HCT116 (cell line): ENCODE measurements at regions not wholly inside any gene's neighbourhood (a gene's known extent, or its start where the extent isn't known, plus 50 kb on each side); places are given as distances from the start of the nearest gene placed in this dataset.

ENCODE experiments used
- ATAC-seq: fragments of 200-7000 bp; cut with Tn5 transposase; 2 replicates; pipeline ENCODE4 v1.9.1; 2020; ENCODE audit warnings: mild to moderate bottlenecking, moderate library complexity
- BruUV-seq: library from RNA; stranded (reverse); fragments of 400-500 nt; replicated peaks from 2 replicates; lab custom pipeline; 2021; lab: Mats Ljungman, UMichigan
- CTCF ChIA-PET: fragments of 300-600 bp; sonication (Branson Sonifier 250); formaldehyde crosslinking; loops from one replicate; lab custom pipeline; 2021; ENCODE audit warnings: antibody characterized with exemption; lab: Charles Lee
- POLR2A ChIA-PET: fragments of 300-600, 350-600 bp; sonication (Branson Sonifier 250); formaldehyde crosslinking; loops from one replicate; lab custom pipeline; 2021; ENCODE audit warnings: antibody characterized with exemption; lab: Charles Lee
- RAD21 ChIA-PET, 2 experiments: fragments of 300-600 bp; sonication (Branson Sonifier 250); formaldehyde crosslinking; loops; one replicate each; lab custom pipeline; 2023; ENCODE audit warnings: low total read pairs in 2 of 2; ENCODE audit not compliant: uncharacterized antibody in 2 of 2, unreplicated experiment in 2 of 2, low non-redundant PET in 1 of 2; lab: Charles Lee
- DNase-seq: peaks from one replicate; pipeline ENCODE4 v3.0.0-alpha.2; 2010; ENCODE audit warnings: low read depth, low spot score
- H2AFZ ChIP-seq: fragments of 200-600 bp; shearing (Covaris generic), sonication (generic); 2 replicates; pipeline ENCODE4 v1.6.1; 2017; ENCODE audit warnings: low read depth, mixed run types, mixed read lengths, antibody characterized with exemption, low read length; ENCODE audit not compliant: poor library complexity, severe bottlenecking
- H3K27ac ChIP-seq: 2 replicates; pipeline ENCODE4 v1.5.1; 2012; ENCODE audit warnings: low read depth, low read length
- H3K27me3 ChIP-seq: fragments of 200-600 bp; sonication (generic); 2 replicates; pipeline ENCODE4 v1.6.1; 2016; ENCODE audit warnings: mixed run types, low read length, mixed read lengths; ENCODE audit not compliant: insufficient read depth
- H3K36me3 ChIP-seq, 2 experiments: fragments of 200-500 bp in 1 of 2; fragments of 200-600 bp in 1 of 2; sonication (Bioruptor generic) in 1 of 2; sonication (generic) in 1 of 2; 2 replicates each; pipeline versions ENCODE4 v1.5.1 to v1.6.1; 2014 to 2016; ENCODE audit warnings: low read length in 2 of 2, inconsistent platforms in 1 of 2, mixed read lengths in 1 of 2, mixed run types in 1 of 2; ENCODE audit not compliant: insufficient read depth in 2 of 2, control insufficient read depth in 1 of 2
- H3K4me1 ChIP-seq, 2 experiments: fragments of 200-600 bp in 1 of 2; sonication (generic) in 1 of 2; 2 replicates each; pipeline versions ENCODE4 v1.5.1 to v1.6.1; 2012 to 2017; ENCODE audit warnings: low read length in 2 of 2, inconsistent platforms in 1 of 2, mild to moderate bottlenecking in 1 of 2, mixed read lengths in 1 of 2, mixed run types in 1 of 2, moderate library complexity in 1 of 2; ENCODE audit not compliant: insufficient read depth in 2 of 2, control insufficient read depth in 1 of 2
- H3K4me2 ChIP-seq: fragments of 200-600 bp; sonication (generic); 2 replicates; pipeline ENCODE4 v1.6.1; 2017; ENCODE audit warnings: mixed run types, low read length, mixed read lengths
- H3K4me3 ChIP-seq, 2 experiments: fragments of 200-600 bp in 1 of 2; sonication (generic) in 1 of 2; replicated peaks in 1 of 2; 2 replicates each; pipeline ENCODE4 v1.5.1; 2011 to 2016; ENCODE audit warnings: low read length in 2 of 2, control low read depth in 1 of 2, low read depth in 1 of 2, mild to moderate bottlenecking in 1 of 2, mixed read lengths in 1 of 2, mixed run types in 1 of 2
- H3K79me2 ChIP-seq: fragments of 200-600 bp; sonication (generic); 2 replicates; pipeline ENCODE4 v1.6.1; 2017; ENCODE audit warnings: mild to moderate bottlenecking, mixed run types, low read length, moderate library complexity, mixed read lengths; ENCODE audit not compliant: insufficient read depth
- H3K9ac ChIP-seq: fragments of 200-600 bp; sonication (generic); 2 replicates; pipeline ENCODE4 v1.6.1; 2016; ENCODE audit warnings: low read length, mixed read lengths
- H3K9me2 ChIP-seq: fragments of 200-600 bp; sonication (generic), shearing (Covaris generic); 2 replicates; pipeline ENCODE4 v1.6.1; 2017; ENCODE audit warnings: mixed run types, mild to moderate bottlenecking, moderate library complexity; ENCODE audit not compliant: insufficient read depth
- H3K9me3 ChIP-seq, 2 experiments: fragments of 200-500 bp in 1 of 2; fragments of 200-600 bp in 1 of 2; sonication (Bioruptor generic) in 1 of 2; sonication (generic) in 1 of 2; 2 replicates each; pipeline ENCODE4 v1.6.1; 2014 to 2017; ENCODE audit warnings: low read length in 2 of 2, mixed read lengths in 2 of 2, inconsistent platforms in 1 of 2, low read depth in 1 of 2, mild to moderate bottlenecking in 1 of 2, mixed run types in 1 of 2, moderate library complexity in 1 of 2; ENCODE audit not compliant: control insufficient read depth in 1 of 2, insufficient read depth in 1 of 2
- H4K20me1 ChIP-seq: fragments of 200-600 bp; sonication (generic), shearing (Covaris generic); 2 replicates; pipeline ENCODE4 v1.6.1; 2017; ENCODE audit warnings: mixed run types, mild to moderate bottlenecking, moderate library complexity; ENCODE audit not compliant: insufficient read depth
- ATF3 ChIP-seq: IDR thresholded peaks from 2 replicates; pipeline ENCODE4 v1.6.1; 2012
- CBX3 ChIP-seq: IDR thresholded peaks from 2 replicates; pipeline ENCODE4 v1.6.1; 2012; ENCODE audit warnings: low read depth
- CEBPB ChIP-seq: IDR thresholded peaks from 2 replicates; pipeline ENCODE4 v1.6.1; 2012; ENCODE audit warnings: low read depth
- ELF1 ChIP-seq: IDR thresholded peaks from 2 replicates; pipeline ENCODE4 v1.6.1; 2012; ENCODE audit warnings: low read depth, borderline replicate concordance
- EZH2 ChIP-seq: fragments of 200-600 bp; sonication (generic); IDR thresholded peaks from 2 replicates; pipeline ENCODE4 v1.6.1; 2017; ENCODE audit warnings: antibody characterized with exemption, mixed run types
- EZH2phosphoT487 ChIP-seq: fragments of 200-600 bp; IDR thresholded peaks from 2 replicates; pipeline ENCODE4 v1.6.1; 2018; ENCODE audit warnings: antibody characterized with exemption, borderline replicate concordance
- FOSL1 ChIP-seq: IDR thresholded peaks from 2 replicates; pipeline ENCODE4 v1.6.1; 2012; ENCODE audit warnings: low read depth
- POLR2AphosphoS5 ChIP-seq: IDR thresholded peaks from 2 replicates; pipeline ENCODE4 v1.6.1; 2011; ENCODE audit warnings: mild to moderate bottlenecking, low read depth, low read length, moderate library complexity
- RAD21 ChIP-seq: IDR thresholded peaks from 2 replicates; pipeline ENCODE4 v1.6.1; 2012; ENCODE audit warnings: low read depth, mild to moderate bottlenecking
- SP1 ChIP-seq: IDR thresholded peaks from 2 replicates; pipeline ENCODE4 v1.6.1; 2012; ENCODE audit warnings: low read depth
- SRF ChIP-seq: IDR thresholded peaks from 2 replicates; pipeline ENCODE4 v1.6.1; 2012; ENCODE audit warnings: low read depth
- ZFX ChIP-seq: fragments of 450-650 bp; IDR thresholded peaks from 2 replicates; pipeline ENCODE4 v1.6.1; 2017
- ZNF274 ChIP-seq: fragments of 200-500 bp; sonication (Bioruptor generic); IDR thresholded peaks from 2 replicates; pipeline ENCODE4 v1.6.1; 2014; ENCODE audit warnings: mild to moderate bottlenecking, low read depth, low read length, inconsistent platforms
- intact Hi-C: fragments of 100-400 bp; cut with micrococcal nuclease; formaldehyde crosslinking; loops from 2 replicates; pipeline ENCODE4 v1.10.0; 2022
- TF ChIP-seq, protein P1 (sequence below): IDR thresholded peaks from 2 replicates; pipeline ENCODE4 v1.6.1; 2012; ENCODE audit warnings: low read depth

- TF ChIP-seq, protein P1, sequence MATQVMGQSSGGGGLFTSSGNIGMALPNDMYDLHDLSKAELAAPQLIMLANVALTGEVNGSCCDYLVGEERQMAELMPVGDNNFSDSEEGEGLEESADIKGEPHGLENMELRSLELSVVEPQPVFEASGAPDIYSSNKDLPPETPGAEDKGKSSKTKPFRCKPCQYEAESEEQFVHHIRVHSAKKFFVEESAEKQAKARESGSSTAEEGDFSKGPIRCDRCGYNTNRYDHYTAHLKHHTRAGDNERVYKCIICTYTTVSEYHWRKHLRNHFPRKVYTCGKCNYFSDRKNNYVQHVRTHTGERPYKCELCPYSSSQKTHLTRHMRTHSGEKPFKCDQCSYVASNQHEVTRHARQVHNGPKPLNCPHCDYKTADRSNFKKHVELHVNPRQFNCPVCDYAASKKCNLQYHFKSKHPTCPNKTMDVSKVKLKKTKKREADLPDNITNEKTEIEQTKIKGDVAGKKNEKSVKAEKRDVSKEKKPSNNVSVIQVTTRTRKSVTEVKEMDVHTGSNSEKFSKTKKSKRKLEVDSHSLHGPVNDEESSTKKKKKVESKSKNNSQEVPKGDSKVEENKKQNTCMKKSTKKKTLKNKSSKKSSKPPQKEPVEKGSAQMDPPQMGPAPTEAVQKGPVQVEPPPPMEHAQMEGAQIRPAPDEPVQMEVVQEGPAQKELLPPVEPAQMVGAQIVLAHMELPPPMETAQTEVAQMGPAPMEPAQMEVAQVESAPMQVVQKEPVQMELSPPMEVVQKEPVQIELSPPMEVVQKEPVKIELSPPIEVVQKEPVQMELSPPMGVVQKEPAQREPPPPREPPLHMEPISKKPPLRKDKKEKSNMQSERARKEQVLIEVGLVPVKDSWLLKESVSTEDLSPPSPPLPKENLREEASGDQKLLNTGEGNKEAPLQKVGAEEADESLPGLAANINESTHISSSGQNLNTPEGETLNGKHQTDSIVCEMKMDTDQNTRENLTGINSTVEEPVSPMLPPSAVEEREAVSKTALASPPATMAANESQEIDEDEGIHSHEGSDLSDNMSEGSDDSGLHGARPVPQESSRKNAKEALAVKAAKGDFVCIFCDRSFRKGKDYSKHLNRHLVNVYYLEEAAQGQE = no peak
- TF ChIP-seq ZFX (no peak), EZH2 (no peak)
Measured at GRCh38 chr6:26175428-26176181, 88.4 kb downstream of the HFE start (continued).

- no peaks in the 10 kb centered on the region for H3K9me2 ChIP-seq
- POLR2A ChIA-PET = interaction anchor here (1.2 to 2.9 kb wide), 2 partner anchors 9 to 14 kb away, joined by 3 to 15 read pairs; a partner anchor contains a TSS
- no peak for ATAC-seq
- no peaks in the 10 kb centered on the region for H3K9me3 ChIP-seq
- H3K4me3 ChIP-seq = no peak overlapping the region
- H3K4me1 ChIP-seq = 0 out of 4 replicates have a peak, but pooled peaks cover 0 to 6% of the 10 kb centered on the region in 2 experiments
- H3K27me3 ChIP-seq = no peaks in the 10 kb centered on the region
- no peaks in the 10 kb centered on the region for H3K36me3 ChIP-seq
- H3K79me2 ChIP-seq = no peaks in the 10 kb centered on the region
- no peak overlapping the region for H3K27ac ChIP-seq
- H3K4me2 ChIP-seq = no peak overlapping the region
- CTCF ChIA-PET = interaction anchor here (0.5 to 1.5 kb wide), 2 partner anchors 203 to 416 kb away, joined by 3 to 7 read pairs; partner anchors contain the start of gene BTN2A2
- no peak overlapping the region for H2AFZ ChIP-seq
- RAD21 ChIA-PET = no interaction called here
- TF ChIP-seq ATF3 (no peak), ZFX (no peak), SP1 (no peak), SRF (no peak), FOSL1 (no peak), POLR2AphosphoS5 (no peak), EZH2phosphoT487 (no peak), EZH2 (no peak), RAD21 (no peak), ELF1 (no peak), CBX3 (no peak), CEBPB (no peak), ZNF274 (no peak)
- TF ChIP-seq, protein P1 = no peak
- BruUV-seq = no TSS peak
- intact Hi-C loops = loop anchor here (5.0 to 10.0 kb wide), 2 partner anchors 133 to 355 kb away; partner anchors contain the start of gene HMGN4
- H4K20me1 ChIP-seq = no peaks in the 10 kb centered on the region
- no peak overlapping the region for H3K9ac ChIP-seq
- no peak for DNase-seq
Measured at GRCh38 chr6:26179675-26180074, 92.4 kb downstream of the HFE start.
